Activated CD4-positive, CD25-positive, alpha-beta regulatory T cell (primary cell): ENCODE measurements at regions not wholly inside any gene's neighbourhood (a gene's known extent, or its start where the extent isn't known, plus 50 kb on each side); places are given as distances from the start of the nearest gene placed in this dataset.
"Not testable (repeated sequence)": the region's sequence is repeated elsewhere in the genome, so short reads cannot be mapped to it uniquely, and the experiment has no call there.

Experiments used
- DNase-seq, 4 experiments: peaks; one replicate each; lab custom pipeline; 2025; lab: John Stamatoyannopoulos, UW

DNA sequence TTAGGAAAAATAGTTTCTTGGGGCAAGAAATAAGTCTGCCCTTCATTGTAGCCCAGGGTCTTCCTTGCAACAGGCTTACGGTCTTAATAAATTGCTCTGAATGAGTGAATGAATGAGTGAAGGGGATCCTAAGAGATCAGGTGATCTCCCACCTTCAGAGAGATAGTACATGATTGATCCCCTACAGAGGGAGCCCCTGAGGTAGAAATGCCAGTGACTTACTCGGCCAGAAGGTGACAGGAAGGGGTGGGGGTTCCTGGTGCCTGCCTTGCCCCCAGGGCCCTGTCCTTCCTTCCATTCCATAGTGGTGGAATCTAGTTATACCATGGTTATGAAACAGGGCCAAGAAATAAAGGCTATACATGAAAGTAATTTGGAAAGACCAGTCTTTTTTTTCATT lies 215.3 kb upstream of the SSTR4 start:
- DNase-seq: no peak

DNA sequence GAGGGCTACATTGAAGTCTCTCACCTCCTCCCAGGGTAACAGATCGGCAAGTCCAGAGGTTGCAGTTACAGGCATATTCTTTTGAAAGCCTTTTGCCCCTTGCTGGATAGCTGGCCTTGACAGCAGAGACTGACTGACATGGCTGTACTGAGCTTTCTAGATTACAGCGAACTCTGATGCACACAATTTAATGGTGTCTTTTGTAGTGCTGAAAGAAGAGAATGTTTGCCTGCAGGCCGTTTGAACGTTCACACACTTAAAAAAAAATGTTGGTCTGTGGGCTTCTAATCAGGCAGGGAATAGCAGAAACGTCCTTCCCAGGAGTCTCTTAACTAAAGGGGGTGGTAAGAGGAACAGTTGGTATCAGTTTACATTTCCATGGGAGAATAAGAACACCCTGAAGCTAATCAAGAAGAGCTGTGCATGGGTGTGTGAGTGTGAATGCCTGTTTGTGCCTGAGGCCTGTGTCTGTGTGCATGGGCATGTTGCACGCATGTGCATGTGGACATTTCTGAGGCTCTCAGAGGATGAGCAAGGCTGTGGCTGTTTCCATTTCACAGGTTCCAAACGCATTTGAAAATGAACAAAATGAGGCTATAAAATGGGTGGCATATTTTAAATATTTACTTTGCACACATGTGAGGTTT lies 213.9 kb upstream of the SSTR4 start:
- no peak for DNase-seq

DNA sequence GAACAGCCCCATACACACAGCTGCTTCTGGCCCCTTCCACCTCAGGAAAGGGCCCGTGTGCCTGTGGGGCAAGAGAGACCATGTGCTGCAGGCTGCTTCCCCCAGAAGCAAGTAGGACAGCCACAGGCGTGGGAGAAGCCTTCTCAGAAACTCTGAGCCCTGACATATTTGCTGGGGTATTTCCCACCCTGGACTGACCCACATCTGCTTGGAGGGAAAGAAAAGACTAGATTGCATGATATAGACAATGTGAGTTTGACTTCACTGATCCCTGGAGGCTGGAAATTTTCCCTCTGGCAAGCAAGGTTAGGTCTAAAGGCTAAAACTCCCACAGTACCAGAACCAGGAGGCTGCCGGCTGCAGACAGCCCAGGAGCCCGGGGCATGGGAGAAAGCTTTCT lies 213.3 kb upstream of the SSTR4 start:
- no peak for DNase-seq

DNA sequence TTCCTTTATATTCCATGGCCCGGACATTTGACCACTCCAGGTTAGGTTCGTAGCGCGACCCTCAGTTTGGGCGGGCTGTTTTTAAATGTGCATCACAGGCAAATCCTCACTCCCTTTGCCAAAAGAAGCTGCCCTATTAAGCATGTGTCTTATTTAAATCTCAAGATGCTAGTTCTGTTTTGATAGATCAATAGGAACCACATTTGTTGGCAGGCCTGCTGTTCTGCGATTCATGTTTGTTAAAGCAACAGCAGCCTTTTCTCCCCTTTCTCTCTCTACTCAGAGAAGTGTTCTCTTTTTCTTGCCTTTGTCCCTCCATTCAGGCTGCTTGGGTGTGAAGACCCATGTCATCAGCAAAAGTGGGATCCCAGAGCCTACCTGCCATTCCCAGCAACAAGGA lies 212.0 kb upstream of the SSTR4 start:
- DNase-seq: no peak

DNA sequence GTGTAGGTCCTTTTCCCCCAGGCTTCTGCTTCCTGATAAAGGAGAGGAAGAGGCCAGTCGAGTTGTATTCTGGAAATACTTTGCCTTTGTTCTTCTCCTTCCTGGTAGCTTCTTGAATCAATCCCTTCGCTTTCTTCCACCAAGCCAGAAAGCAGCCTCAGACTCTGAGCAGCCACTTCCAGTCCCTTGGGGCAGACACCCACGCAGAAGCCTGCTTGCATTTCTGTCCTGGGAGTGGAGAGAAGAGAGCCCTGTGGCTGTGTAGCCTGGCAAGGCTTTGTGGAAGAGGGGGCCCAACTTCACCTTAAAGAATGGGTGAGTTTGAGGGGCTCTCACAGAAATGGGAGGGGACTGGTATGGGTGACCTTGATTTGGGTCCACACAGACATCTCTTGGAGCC lies 211.0 kb upstream of the SSTR4 start:
- DNase-seq: no peak

DNA sequence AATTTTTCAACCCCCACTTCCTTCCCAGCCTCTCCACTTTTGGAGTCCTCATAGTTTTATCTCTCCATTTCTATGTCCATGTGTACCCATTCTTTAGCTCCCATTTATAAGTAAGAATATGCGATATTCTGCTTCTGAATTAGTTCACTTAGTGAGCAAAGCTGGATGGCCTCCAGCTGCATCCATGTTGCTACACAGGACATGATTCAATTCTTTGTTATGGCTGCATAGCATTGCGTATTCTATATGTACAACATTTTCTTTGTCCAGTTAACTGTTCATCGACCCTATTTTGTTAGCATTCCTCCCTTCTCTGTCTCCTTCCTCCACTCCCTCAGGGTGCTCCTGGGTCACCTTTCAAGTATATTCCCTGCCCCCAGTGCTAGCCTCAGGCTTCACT lies 210.0 kb upstream of the SSTR4 start:
- no peak for DNase-seq

DNA sequence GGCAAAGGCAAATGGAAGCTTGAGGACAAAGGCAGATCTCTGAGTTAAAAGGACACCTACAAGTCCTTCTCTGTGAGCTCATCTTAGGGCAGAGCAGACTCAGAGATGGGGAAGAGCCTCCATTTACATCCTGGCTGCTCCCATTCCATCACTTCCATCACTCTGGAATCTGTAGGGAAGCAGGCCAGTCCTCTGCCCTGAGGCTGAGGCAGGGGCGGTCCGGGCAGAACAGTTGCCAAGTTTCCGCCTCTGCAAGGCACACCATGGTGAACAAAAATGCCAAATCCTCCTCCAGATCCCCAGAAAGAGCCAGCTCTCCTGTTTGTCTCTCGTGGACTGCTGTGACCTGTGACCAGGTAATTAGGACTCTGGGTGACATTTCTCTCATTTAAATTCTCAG lies 209.6 kb upstream of the SSTR4 start:
- DNase-seq: no peak

DNA sequence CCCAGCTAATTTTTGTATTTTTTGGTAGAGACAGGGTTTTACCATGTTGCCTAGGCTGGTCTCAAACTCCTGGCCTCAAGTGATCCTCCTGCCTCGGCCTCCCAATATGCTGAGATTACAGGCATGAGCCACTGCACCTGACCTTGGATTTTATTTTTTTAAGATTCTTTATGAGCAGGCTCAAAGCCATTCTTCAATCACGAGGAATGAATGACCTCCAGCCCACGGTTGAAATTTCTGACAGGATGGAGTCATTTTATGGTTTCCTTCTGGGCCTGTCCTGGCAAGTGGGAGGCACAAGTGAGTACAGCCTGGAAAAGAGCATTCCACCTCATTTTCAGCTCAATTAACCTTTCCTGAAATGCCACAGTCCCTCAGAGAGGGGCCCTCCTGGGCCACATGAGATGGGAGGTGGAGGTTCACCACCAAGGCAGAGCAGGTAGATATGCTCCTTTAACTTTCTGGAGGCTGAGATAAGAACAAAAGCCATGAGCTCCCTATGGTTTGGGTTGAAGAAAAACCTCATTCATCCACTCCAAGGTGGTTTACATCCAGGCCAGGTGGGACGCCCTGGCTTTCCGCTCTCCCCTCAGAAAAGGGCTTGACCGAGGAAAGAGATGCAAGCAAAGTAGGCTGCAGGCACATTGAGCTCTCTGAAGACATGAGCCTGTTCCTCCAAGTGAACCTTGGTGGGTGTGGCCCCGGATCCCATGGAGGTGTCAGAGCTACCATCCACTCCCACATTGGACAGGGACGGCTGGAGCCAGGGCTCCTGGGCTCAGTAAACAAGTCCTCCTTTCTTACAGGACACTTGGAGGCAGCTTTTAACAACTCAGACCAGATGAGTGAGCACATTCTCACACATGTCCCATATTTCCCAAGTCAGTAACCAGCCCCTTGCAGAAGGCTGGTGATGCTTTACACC lies 208.5 kb upstream of the SSTR4 start:
- DNase-seq: no peak

DNA sequence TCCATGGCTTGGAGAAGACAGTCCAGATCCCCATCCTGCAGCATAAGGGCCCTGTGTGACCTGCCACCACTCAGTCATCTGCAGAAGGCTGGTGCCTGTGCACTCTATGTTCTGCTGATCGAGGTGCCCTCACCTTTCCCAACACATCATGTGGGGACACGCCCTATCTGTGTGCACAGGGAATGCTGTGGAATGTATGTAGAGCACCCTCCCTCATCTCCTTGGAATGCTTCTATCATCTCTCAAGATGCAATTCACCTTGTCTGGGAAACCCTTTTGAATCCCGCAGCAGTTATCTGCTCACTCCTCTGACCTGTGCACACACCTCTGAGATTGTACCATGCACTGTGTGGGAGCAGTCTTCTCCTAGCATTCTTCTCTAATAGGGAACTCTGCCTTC lies 207.2 kb upstream of the SSTR4 start:
- DNase-seq: no peak

DNA sequence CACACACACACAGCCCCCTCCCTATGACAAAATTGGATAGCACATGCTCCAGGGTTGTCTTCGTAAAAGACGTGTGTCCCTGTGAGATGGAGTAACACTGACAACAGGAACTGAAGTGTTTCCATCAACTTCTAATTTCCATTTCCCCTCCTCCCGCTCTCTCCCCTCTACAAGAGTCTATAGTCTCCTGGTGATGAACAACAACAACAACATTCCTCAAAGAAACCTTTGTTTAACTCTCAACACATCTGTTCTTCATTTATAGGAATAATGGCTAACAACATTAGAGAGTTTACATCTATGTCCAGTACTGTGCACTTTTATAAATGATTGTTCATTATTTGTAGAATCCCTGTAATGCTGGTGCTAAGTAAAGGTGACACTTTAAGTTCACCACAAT lies 205.8 kb upstream of the SSTR4 start:
- no peak for DNase-seq

DNA sequence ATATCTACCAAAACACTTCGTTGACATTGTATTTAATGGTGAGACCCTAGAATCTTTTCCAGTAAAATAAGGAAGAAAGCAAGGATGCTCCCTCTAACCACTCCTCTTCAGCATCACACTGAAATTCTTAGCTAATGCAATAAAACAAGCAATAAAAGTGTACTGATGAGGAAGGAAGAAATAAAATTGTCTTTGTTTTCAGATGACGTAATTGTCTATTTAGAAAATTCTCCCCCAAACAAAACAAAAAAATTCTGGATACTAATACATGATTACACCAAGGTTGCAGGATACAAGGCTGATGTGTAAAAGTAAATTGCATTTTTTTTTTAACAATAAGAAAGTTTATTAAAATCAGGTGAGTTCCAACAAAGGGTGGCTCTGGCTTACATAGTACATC lies 205.0 kb upstream of the SSTR4 start:
- no peak for DNase-seq

DNA sequence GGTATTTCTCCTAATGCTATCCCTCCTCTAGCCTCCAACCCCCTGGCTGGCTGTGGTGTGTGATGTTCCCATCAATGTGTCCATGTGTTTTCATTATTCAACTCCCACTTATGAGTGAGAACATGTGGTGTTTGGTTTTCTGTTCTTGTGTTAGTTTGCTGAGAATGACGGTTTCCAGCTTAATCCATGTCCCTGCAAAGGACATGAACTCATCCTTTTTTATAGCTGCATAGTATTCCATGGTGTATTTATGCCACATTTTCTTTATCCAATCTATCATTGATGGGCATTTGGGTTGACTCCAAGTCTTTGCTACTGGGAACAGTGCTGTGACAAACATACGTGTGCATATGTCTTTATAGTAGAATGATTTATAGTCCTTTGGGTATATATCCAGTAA lies 204.4 kb upstream of the SSTR4 start:
- not testable (repeated sequence) for DNase-seq

DNA sequence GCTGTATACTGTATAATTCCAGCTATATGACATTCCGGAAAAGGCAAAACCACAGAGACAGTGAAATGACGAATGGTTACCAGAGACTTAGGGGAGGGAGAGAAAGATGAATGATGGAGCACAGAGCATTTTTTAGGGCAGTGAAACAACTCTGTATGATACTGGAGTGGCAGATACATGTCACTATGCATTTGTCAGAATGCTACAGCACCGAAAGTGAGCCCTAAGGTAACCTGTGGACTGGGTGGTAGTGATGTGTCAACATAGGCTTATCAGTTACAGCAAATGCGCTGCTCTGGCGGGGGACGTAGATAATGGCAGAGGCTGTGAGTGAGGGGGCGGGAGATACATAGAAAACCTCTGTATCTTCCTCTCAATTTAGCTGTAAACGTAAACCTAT lies 201.3 kb upstream of the SSTR4 start:
- no peak for DNase-seq

DNA sequence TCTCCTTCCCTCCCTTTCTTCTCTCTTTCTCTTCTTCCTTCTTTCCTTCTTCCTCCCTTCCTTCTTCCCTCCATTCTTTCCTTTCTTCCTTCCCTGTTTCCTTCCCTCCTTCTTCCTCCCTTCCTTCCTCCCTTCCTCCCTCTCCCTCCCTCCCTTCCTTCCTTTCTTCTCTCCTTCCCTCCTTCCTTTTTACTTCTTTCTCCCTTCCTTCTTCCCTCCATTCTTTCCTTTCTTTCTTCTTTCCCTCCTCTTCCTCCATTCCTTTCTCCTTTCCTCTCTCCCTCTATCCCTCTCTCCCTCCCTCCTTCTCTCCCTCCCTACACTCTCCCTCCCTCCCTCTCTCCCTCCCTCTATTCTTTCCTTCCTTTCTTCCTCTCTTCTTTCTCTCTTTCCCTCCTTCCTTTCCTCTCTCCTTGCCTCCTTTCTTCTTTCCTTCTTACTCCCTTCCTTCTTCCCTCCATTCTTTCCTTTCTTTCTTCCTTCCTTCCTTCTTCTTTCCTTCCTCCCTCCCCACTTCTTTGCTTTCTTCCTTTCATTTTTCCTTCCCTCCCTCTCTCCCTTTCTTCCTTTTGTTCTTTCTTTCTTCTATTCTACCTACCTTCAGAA lies 200.4 kb upstream of the SSTR4 start:
- no peak for DNase-seq

DNA sequence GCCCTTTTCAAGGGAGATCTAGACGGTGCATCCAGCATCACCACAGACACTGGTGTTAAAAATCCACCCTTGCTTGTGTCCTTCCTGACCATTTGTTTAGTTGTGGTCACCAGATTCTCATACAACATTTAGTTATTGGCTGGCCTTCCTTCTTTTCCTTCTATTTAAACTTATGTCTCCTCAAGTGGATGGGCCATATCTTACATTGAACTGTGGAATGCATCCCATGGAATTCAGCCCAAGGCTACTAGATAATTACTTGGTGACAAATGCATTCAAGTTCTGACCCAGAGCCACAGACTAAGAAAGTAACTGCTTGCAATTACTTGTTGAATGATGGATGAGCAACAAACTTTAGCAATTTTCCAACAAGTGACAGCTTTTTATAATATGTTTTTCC lies 198.9 kb upstream of the SSTR4 start:
- no peak for DNase-seq

DNA sequence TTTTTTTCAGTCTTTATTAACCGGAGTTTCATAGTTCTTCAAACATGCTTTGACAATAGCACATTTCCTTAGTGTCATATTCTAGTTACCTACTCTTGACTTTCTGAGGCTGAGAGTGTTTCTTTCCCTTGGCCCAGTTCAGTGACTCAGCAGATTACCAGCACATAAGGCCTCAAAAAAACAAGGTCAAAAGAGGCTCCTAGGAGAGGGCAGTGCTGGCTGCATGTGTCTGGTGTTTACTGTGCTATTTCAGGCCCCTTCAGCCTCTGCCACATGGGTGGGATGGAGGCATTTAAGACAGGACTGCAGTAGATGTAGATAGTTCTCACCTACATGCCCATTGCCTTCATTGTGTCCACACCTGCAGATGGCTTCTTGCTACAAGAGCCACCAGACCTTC lies 198.2 kb upstream of the SSTR4 start:
- DNase-seq: no peak

DNA sequence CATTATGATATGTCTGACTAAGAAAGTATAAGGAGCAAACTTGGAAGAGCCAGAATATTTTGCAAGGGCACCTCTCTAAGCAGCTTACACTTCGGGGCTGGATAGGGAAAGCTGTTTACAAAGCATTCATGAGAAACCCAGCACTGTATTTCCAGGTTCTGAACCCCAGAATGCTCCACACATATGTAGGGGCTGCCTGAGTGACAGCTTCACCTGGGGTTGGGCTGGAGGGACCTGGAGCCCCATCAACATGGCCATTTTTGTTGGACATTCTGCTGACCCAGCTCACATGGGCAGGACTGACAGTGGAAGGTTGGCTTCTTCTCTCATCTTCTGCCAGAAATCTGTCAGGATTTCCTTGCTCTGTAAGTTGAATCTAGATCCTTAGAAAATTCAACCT lies 197.1 kb upstream of the SSTR4 start:
- DNase-seq: no peak

DNA sequence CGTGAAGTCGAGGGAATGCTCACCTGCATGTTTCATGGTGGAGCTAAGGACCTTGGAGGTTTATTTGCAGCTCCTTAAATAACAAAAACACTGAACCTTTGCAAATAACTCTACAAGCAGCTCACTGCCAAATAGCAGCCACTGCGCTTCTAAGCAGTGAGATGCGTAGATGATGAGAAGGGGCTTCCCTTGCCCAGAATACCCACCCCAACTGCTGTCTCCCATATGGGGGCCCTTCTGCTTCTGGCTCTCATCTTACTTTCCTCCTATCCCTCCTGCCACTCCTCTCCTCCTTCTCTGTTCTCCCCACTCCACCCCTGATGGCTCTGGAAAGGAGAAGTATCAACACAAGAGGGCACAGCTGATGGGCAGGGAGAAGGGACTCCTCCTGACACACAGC lies 193.3 kb upstream of the SSTR4 start:
- no peak for DNase-seq

DNA sequence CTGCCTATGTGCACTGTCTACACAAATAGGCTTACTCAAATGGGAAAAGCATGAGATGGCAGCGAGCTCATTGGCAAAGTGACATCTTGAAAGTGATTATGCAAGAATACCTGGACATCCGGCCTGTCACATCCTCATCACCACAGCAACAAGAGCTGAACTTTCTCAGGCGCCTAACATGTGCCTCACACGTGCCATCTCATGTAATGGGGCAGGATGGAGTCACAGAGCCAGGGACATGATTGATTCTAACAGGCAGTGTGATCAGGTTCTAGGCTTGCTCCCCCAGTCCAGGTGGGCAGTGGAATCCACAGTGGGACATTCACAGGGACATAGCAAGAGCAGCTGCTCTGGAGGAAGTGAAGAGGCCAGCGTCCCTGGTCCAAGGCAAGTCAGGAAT lies 192.3 kb upstream of the SSTR4 start:
- no peak for DNase-seq

DNA sequence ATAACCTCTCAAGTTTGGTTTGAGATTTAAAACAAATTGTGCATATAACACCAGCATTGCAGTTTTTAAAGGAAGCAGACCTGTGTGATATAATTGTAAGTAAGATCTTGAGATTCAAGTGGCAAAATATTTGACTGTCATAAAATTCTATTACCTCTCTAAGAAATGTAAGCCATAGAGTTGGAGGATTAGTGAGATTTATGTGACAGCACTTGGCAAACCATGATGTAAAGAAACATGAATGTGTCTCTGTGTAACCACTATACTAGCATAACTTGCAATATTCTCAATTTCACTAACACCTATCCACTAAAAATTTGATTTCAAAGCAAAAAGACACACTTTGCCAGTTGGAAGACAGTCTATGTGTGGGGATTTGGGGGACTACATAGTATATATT lies 190.2 kb upstream of the SSTR4 start:
- no peak for DNase-seq

DNA sequence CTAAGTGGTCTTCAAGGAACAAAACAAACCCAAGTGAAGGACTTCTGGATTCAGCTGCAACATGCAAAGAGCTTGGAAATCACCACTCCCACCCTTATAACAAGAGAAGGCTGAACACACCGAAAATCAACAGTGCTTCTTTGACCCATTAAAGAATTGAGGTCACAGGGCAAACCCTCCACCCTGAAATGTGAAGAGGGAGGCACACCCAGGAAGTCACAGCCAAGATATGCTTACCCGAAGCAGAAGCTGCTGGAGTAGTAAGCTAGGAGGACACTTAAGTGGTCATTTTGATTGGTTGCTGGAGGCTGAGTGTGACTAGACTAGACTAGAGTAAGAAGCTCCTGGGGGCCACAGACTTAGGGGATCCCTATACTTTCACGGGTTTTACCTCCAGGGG lies 188.2 kb upstream of the SSTR4 start:
- no peak for DNase-seq

DNA sequence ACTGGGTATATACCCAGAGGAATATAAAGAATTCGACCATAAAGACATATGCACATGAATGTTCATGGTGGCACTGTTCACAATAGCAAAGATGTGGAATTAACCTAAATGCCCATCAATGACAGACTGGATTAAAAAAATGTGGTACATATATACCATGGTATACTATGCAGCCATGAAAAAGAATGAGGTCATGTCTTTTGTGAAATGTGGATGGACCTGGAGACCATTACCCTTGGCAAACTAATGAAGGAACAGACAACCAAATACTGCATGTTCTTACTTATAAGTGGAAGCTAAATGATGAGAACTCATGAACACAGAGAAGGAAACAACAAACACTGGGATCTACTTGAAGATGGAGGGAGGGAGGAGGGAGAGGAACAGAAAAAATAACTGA lies 186.7 kb upstream of the SSTR4 start:
- DNase-seq: no peak

DNA sequence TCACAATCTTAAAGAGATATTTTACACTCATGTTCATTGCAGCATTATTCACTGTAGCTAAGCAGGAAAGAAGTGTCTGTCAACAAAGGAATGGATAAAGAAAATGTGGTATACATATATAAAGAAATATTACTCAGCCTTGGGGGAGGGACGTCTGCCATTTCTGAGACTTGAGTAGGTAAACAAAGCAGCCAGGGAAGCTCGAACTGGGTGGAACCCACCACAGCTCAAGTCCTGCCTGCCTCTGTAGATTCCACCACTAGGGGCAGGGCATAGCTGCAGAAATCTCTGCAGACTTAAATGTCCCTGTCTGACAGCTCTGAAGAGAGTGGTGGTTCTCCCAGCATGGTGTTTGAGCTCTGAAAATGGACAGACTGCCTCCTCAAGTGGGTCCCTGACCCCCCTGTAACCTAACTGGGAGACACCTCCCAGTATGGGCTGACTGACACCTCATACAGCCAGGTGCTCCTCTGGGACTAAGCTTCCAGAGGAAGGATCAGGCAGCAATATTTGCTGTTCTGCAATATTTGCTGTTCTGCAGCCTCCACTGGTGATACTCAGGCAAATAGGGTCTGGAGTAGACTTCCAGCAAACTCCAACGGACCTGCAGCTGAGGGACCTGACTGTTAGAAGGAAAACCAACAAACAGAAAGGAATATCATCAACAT lies 183.3 kb upstream of the SSTR4 start:
- DNase-seq: not testable (repeated sequence)
